Stimulated activated CD4-positive, alpha-beta T cell treated with anti-CD3 and anti-CD28 coated beads, Interleukin-2, amount 100 ng/mL, for 48 hours (primary cell): ENCODE measurements at regions not wholly inside any gene's neighbourhood (a gene's known extent, or its start where the extent isn't known, plus 50 kb on each side); places are given as distances from the start of the nearest gene placed in this dataset.

Experiments
- DNase-seq, 2 donors: peaks; one replicate each; pipeline ENCODE4 v3.0.0-alpha.2; 2020

DNA sequence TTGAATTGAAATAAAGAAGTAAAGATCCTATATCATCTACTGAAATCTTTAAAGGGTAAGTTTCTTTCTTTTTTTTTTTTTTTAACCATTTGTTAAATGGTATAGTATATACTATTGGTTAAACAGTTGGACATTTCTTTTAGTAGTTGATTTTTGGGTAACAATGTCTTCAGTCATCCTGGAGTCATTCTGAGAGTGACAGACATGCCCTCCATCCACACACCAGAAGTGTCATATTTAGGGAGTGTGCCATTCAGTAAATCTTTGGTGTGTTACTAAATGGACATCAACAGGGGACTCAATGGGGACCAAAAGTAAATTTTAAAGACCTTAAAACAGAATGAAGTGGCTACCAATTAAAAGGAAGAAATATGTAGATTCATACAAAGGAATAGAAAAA, 50.8 kb upstream of the SLC39A10 start:
- DNase-seq: no peak

DNA sequence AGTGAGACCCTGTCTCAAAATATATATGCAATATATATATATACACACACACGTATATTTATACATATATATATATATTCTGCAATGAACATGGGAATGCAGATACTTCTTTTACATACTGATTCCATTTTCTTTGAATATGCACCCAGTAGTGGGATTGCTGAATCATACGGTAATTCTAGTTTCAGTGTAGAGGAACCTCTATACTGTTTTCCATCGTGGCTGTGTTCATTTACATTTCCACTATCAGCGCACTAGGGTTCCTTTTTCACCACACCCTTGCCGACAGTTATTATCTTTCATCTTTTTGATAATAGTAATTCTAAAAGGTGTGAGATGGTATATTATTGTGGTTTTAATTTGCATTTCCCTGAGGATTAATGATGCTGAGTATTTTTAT, 52.3 kb upstream of the SLC39A10 start:
- DNase-seq: no peak

GRCh38 chr2:195603998-195604397, 53.0 kb upstream of the SLC39A10 start:
- no peak for DNase-seq

GRCh38 chr2:195603408-195603807, 53.6 kb upstream of the SLC39A10 start:
- DNase-seq: no peak

DNA sequence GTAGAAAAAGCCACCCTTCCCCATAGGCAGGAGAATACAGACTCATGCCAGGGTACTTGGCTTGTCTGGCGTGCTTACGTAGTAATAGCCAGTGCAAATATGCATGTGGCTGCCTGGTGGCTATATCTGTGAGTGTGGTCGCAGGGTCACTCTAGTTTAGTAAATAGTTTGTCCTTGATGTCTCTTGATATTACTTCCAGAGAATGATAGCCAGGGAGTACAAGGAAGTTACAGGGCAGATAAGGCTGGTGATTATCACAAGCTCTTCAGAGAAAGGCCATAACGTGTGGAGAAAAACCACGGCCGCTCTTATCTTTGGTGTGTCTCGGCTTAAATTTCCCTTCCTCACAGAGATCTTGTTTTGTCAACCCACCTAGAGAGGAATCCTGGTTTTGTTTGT, 54.3 kb upstream of the SLC39A10 start:
- DNase-seq: no peak

- DNase-seq: no peak
Measured at GRCh38 chr2:195601361-195601760, 55.7 kb upstream of the SLC39A10 start.

DNA sequence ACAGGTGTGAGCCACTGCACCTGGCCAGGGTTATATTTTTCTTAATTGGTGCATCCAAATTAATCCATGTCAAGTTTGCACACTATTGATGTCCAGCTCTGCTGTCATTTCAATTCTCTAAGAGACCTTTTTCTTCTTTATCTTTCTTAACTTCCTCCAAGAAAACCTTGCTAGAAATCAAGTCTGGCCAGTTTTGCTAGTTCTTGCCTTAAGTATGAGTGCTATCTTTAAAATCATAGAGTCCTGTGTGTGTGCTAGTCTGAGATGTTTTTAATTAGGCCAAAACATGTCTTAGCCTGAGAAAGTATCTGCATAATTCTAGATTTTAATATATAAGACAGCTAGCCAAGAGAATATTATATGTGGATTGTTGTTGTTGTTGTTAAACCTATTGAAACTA, 56.2 kb upstream of the SLC39A10 start:
- DNase-seq: no peak

DNA sequence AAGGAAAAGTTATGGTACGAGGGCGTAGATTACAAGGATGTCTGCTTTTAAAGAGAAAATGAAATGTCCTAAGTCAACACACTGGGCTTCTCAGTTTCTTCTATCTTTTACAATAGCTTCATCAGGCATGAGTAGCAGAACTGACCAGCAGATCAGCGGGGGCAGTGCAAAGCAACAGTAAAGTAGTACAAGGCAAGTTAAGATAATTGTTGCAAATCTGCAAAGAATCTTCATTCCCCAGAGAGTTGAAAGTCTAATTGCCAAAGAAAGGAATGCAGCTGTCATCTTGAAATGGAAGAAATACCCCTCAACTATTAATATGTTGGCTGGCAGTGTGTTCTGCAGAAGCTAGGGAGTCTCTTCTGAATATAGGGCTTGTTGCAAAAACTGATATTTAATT, 60.2 kb upstream of the SLC39A10 start:
- DNase-seq: no peak

DNA sequence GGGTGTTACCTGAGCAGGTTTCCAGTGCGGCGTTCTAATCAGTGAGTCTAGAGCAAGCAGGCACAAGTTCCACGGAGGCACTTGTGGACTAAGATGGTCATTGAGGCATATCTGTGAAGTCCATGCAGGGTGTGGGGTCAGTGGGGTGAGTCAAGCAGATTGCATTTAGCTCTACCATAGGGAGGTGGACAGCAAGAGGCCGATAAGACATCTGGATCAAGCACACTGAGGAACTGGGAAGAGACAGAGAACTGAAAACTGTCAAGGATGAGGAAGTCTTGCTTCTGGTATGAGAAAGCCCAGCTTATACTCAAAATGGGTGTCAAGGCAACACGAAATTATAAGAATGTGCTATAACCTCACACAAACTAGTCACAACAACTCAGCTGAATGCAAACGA, 61.2 kb upstream of the SLC39A10 start:
- no peak for DNase-seq

- DNase-seq: no peak
Measured at GRCh38 chr2:195594919-195595694, 61.9 kb upstream of the SLC39A10 start.

DNA sequence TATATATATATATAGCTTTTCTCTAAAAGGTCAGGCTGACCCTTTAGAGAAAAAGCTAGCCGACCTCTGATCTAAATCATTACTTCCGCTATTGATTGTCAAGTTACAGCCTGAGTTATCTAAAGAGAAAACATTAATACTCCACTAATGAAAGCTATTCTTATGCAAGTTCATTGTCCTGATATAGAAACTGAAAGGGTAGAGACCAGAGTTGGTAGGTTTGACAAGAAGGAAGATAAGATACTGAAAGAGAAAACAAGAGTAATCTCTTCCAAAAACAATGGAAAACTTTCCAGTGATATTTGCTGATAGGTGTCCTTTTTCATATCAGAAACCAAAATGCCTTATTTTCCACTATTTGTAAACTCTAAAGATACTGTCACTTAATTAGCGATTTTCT, 62.8 kb upstream of the SLC39A10 start:
- DNase-seq: no peak

DNA sequence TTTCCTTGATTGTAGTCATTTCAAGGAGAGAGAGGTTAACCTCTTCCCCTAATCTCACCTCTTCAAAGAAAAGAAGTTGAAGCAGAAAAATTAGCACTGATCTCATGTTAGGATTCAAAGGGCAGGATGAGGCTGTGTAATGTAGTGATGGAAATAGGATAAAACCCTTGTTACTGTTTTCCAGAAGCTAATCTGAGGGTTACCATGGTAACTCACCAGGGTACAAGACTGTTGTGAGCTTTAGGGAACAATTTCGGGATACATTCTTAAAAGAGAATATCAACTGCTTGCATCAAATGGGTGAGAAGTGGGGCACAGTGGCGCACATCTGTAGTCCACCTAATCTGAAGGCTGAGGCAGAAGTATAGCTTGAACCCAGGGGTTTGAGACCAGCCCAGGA, 64.9 kb upstream of the SLC39A10 start:
- DNase-seq: no peak

- no peak for DNase-seq
Measured at GRCh38 chr2:195590861-195591205, 66.2 kb upstream of the SLC39A10 start.

DNA sequence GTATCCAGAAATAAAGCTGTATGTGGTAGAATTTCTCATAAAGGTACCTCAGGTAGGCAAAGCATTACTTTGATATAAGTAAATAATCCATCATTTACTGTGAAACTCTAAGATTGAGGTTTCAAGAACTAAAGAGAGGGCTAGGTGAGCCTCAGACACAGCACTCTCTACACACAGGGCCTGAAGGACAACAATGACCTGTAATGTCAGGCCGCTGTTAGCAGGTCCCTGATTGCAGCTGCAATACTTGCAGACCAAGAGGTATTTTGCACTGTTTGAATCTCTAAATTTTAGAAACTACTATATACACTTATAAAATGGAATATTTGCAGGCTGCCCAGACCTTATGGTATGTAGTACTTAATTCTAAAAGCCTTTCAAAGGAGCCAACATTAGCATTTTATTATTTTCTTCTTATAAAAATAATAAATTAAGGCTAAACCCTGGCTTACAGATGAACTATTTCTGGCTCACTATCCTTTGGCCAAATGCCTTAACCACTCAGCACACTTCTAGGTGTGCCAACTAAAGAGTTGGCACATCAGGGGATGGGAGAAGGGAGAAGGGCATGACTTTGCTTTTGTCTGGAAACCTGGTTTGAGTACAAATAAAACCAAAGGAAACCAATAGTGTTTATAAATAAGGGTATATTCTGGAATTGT, 66.7 kb upstream of the SLC39A10 start:
- no peak for DNase-seq

DNA sequence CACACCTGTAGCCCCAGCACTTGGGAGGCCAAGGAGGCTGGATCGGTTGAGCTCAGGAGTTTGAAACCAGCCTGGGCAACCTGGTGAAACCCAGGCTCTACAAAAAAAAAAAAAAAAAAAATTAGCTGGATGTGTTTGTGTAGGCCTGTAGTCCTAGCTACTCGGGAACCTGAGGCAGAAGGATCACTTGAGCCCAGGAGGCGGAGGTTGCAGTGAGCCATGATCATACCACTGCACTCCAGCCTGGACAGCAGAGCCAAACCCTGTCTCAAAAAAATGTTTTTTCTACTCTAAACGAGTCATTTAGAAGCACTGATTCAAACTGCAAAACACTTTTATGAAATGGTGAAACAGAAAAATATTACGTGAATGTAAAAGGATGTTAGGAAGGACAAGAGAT, 69.1 kb upstream of the SLC39A10 start:
- no peak for DNase-seq

GRCh38 chr2:195586062-195586714, 70.8 kb upstream of the SLC39A10 start:
- DNase-seq: no peak

DNA sequence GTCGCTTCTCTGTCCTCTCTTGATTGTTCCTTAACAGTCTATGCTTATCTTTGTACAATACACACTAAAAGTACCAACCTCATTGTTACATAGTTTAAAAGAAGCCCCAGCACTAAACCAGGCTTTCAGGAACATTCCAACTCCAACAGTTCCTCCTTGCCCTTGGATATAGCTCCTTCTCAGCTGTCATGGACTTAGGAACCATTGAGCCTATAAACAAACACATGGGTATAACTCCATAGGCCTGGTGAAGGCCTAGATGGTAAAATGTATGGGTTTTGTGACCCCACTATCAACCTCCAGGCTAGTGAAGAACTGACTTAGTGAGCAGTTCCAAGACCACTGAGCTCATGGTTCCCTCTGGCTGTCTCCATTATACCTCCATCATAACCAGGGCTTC, 74.8 kb upstream of the SLC39A10 start:
- no peak for DNase-seq

DNA sequence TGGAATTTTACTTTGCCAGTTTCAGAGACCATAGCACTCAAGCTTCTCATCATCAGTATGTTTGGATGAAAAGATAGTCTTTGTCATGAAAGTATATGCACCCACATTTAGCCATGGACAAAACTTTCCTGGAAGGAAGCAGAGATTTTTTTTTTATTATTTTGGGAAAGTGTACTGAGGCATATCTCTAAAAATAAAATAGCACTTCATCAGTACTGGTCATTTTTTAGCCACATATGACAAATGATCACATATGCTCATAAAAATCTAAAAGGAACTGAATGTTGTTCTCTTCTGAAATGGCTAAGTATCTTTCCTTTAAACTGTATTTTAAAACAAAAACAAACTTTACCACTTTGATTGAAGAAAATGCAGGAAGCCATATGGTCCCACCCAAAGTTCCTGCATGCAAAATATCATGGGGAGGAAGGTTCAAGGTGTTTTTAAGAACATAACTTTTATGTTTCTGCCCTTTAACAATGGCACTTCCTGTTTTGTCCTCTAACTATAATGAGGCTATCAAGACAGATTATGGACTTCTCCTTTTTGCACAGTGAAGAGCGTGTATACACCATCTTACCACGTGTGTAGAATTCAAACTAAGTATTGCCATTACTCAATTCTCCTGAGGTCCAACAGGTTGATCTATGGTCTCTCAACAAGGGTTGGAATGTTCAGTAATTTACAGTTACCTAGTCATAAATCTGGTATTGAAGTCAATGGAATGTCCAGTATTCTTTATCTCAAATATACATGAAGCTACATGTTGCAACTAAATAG, 77.1 kb upstream of the SLC39A10 start:
- no peak for DNase-seq

GRCh38 chr2:195575879-195576401, 81.1 kb upstream of the SLC39A10 start:
- DNase-seq: no peak

DNA sequence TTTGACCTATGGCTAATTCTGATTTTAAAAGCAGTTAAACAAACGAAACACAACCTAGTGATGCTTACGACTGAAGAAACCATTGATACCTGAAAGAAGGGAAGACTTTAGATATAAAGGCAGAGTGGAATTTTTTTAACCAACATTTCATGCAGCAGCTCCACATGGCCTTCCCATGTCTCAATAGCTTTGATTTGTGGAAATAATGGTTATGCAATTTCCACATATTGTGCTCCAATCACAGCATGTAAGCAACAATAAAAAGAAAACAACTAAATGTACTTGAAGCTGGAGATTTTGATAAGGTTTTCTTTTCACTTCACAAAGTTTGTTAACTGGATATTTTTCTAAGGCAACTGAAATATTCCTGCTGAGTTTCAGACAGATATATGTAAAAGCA, 82.0 kb upstream of the SLC39A10 start:
- DNase-seq: no peak

DNA sequence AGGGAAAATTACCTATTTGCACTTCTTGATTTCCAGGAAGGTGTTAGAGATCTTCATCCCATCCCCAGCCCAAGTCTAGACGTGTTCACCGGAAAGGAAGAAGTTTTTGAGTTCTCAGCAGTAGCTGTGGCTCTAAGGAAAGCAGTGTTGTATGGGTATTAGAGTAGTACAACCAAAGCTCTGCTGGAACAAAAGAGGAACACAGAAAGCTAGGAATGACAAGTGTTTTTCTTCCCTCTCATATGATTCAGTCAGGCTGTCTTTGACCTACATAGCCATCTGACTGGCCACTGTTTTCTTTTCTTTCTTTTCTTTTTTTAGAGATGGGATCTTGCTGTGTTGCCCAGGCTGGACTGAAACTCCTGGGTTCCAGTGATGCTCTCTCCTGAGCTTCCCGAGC, 82.7 kb upstream of the SLC39A10 start:
- no peak for DNase-seq

DNA sequence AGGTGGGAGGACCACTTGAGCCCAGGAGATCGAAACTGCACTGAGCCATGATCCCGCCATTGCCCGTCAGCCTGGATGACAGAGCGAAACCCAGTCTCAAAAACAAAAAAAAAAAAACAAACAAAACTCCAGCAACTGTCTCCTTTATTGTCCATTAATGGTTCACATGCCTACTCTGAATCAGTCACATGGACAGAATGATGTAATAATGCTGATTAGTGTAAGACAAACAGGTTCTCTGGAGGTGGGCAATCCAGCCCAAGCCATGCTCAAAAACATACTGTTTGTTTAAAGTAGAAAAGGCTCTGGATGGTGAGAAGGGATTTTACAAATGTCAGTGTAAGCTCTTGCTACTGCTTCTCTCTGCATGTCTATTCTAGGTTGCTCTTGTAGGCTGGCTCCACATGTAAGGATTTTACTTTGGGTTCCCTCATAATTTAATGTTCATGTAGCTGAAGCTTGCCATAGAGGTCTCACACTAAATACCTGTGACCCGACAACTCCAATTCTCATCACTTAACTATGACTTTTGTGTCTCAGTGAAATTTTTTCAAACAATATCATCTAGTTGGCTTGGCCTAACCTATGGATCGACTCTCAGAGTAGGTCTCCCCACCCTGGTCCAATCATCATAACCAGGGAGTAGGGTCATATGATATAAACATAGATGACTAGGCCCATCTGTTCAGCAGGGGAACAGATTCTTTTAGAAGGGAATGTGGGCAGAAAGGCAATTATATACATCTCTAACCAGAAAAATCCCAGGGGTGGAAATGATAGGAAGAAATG, 83.9 kb upstream of the SLC39A10 start:
- DNase-seq: no peak

- no peak for DNase-seq
Measured at GRCh38 chr2:195570329-195570728, 86.7 kb upstream of the SLC39A10 start.
